ENCODE measurements at regions not wholly inside any gene's neighbourhood (a gene's known extent, or its start where the extent isn't known, plus 50 kb on each side); places are given as distances from the start of the nearest gene placed in this dataset.

DNA sequence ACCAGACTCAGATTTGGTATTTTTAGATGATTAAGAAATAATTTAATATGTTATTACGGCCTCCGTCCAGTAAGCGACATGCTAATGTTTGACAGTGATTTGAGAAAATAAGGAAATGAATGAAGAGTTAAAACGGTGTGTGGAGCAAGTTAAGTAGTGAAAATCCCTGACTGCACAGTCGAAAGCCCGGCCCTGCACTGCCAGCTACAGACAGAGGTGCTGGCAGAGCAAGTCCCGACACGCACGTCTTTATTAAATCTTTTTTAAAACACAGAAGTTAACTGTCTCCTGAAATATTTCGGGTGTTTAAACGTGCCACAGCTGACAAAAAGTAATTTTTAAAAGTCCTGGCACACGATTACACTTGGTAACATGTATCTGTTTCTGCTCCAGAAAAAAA is 293.4 kb upstream of the RNF32 start:
- no peak overlapping the region for H4K5ac ChIP-seq (ENCODE audit: low read depth, low read length)
- H2BK120ac ChIP-seq (ENCODE audit: low read depth, low read length): no peak overlapping the region
- ChIA-PET CTCF (no interaction called here), POLR2A (ENCODE audit: unreplicated experiment) (no interaction called here)
- no peak overlapping the region for H2BK15ac ChIP-seq (ENCODE audit: low read depth, low read length)
- no peak overlapping the region for H4K91ac ChIP-seq (ENCODE audit: insufficient read depth, low read depth, low read length)
- ATAC-seq (ENCODE audit: low read depth): no peak
- no peak overlapping the region for H2AFZ ChIP-seq (replicated peaks; ENCODE audit: low read length, poor library complexity)
- H3K9ac ChIP-seq (ENCODE audit: low read depth, low read length): no peak overlapping the region
- BruUV-seq (replicated peaks): no TSS peak
- in situ Hi-C loops (cut with MboI; ENCODE audit: low sequenced_read_pairs): no loop called here
- H2BK5ac ChIP-seq (ENCODE audit: low read depth, low read length, poor library complexity, severe bottlenecking): no peak overlapping the region
- no peak overlapping the region for H3K4me2 ChIP-seq (ENCODE audit: low read depth, low read length)
- H3K27ac ChIP-seq (ENCODE audit: insufficient read depth, low read length): no peak overlapping the region
- H3K4me1 ChIP-seq (ENCODE audit: control insufficient read depth, insufficient read depth, low read length): no peaks in the 10 kb centered on the region
- H3K4ac ChIP-seq (ENCODE audit: low read depth, low read length): no peak overlapping the region
- no peak overlapping the region for H2AK9ac ChIP-seq (replicated peaks; ENCODE audit: low read depth, low read length, poor library complexity)
- no peak overlapping the region for H3K56ac ChIP-seq (ENCODE audit: extremely low read depth, insufficient read depth, low read length)
- no peak for TF ChIP-seq BHLHE40 (IDR thresholded peaks at IDR 0.05; ENCODE audit: low read depth, low read length)
- no peaks in the 10 kb centered on the region for H3K9me1 ChIP-seq (ENCODE audit: insufficient read depth, low read length)
- H4K8ac ChIP-seq (ENCODE audit: low read depth in 2 of 2, low read length in 2 of 2): no peak overlapping the region
- 50% methylated on average over 4 of the region's 12 CpGs; no CpG with 5 or more reads in 1 of the 2 experiments for WGBS, 2 experiments (ENCODE audit: extremely low coverage in 2 of 2, insufficient read length in 1 of 2)
- no peak for DNase-seq
- no peaks in the 10 kb centered on the region for H4K20me1 ChIP-seq (ENCODE audit: insufficient read depth, low read length)
- intact Hi-C loops (cut with micrococcal nuclease): no loop called here
- H3K27me3 ChIP-seq (ENCODE audit: control insufficient read depth, insufficient read depth, low read length): no peaks in the 10 kb centered on the region
- no peak overlapping the region for H2AK5ac ChIP-seq (ENCODE audit: low read depth, low read length)
- H3K9me3 ChIP-seq (ENCODE audit: control insufficient read depth, insufficient read depth, low read length): peaks cover 42% of the 10 kb centered on the region
- dilution Hi-C loops (cut with HindIII; ENCODE audit: low sequenced_read_pairs, unreplicated experiment): no loop called here
- no peak overlapping the region for H3K14ac ChIP-seq (replicated peaks; ENCODE audit: low read depth, low read length)
- H3K18ac ChIP-seq (ENCODE audit: low read depth, low read length): no peak overlapping the region
- no peak overlapping the region for H3K23ac ChIP-seq (ENCODE audit: low read depth, low read length)
- no peak overlapping the region for H2BK20ac ChIP-seq (ENCODE audit: low read depth, low read length)
- H3K4me3 ChIP-seq (ENCODE audit: insufficient read depth, low read depth, low read length): no peak overlapping the region
- no peaks in the 10 kb centered on the region for H3K79me1 ChIP-seq (ENCODE audit: low read depth in 1 of 2, low read length in 2 of 2)
- H3K36me3 ChIP-seq (ENCODE audit: control insufficient read depth, insufficient read depth, low read length): no peaks in the 10 kb centered on the region
